ENCODE measurements at regions not wholly inside any gene's neighbourhood (a gene's known extent, or its start where the extent isn't known, plus 50 kb on each side); places are given as distances from the start of the nearest gene placed in this dataset.

DNA sequence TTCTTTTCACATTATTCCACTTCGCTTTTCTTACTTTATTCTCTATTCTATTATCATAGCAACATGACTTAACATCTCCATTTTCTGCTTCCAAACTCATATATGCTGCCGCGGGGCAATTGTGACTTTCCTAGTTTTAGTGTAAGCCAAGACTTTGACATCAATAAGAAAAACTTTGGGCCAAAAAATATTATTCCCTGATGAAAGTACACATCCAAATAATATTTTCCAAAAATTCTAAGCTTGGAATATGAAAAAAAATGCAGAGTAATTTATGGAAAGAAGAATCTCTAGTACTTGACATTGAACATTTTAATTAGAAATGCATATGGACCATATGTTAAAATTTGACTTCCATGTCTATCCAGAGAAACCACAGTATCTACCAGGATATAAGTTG is 995.1 kb upstream of the INTU start:
- TF ChIP-seq POLR2A (IDR thresholded peaks at IDR 0.05; ENCODE audit: insufficient read depth in 1 of 2, low read depth in 2 of 2, low read length in 2 of 2) (no peak), RORA (CRISPR knock-in tag; IDR thresholded peaks at IDR 0.05) (no peak), MED8 (CRISPR knock-in tag; IDR thresholded peaks at IDR 0.05; ENCODE audit: insufficient replicate concordance) (no peak), ATM (IDR thresholded peaks at IDR 0.05; ENCODE audit: borderline replicate concordance) (no peak), MAX (IDR thresholded peaks at IDR 0.05) (no peak), TCF12 (IDR thresholded peaks at IDR 0.05) (no peak), TCF12 (CRISPR knock-in tag; IDR thresholded peaks at IDR 0.05) (no peak), HMGA1 (CRISPR knock-in tag; conservative IDR thresholded peaks at IDR 0.05) (no peak), MAZ (IDR thresholded peaks at IDR 0.05; ENCODE audit: borderline replicate concordance, low read depth, low read length) (no peak), MAZ (CRISPR knock-in tag; IDR thresholded peaks at IDR 0.05; ENCODE audit: low read depth) (no peak)
- TF ChIP-seq, protein P1, sequence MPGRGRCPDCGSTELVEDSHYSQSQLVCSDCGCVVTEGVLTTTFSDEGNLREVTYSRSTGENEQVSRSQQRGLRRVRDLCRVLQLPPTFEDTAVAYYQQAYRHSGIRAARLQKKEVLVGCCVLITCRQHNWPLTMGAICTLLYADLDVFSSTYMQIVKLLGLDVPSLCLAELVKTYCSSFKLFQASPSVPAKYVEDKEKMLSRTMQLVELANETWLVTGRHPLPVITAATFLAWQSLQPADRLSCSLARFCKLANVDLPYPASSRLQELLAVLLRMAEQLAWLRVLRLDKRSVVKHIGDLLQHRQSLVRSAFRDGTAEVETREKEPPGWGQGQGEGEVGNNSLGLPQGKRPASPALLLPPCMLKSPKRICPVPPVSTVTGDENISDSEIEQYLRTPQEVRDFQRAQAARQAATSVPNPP (CRISPR knock-in tag; IDR thresholded peaks at IDR 0.05) = no peak
